SU-DHL-6 (cell line): ENCODE measurements at regions not wholly inside any gene's neighbourhood (a gene's known extent, or its start where the extent isn't known, plus 50 kb on each side); places are given as distances from the start of the nearest gene placed in this dataset.

ENCODE experiments used
- H2AFZ ChIP-seq: fragments of 200-600 bp; sonication (generic); 2 replicates; pipeline ENCODE4 v1.6.1; 2014; ENCODE audit warnings: low read depth, mild to moderate bottlenecking, moderate library complexity, mixed read lengths, antibody characterized with exemption, low read length; ENCODE audit not compliant: severe bottlenecking
- H3F3A ChIP-seq: fragments of 200-600 bp; shearing (Covaris generic); 2 replicates; pipeline ENCODE4 v1.6.0; 2016; ENCODE audit warnings: antibody characterized with exemption, mild to moderate bottlenecking; ENCODE audit not compliant: insufficient read depth
- H3K27ac ChIP-seq: fragments of 200-600 bp; sonication (generic); 2 replicates; pipeline ENCODE4 v1.5.1; 2016; ENCODE audit warnings: low read depth, mild to moderate bottlenecking, low read length, moderate library complexity, mixed read lengths
- H3K27me3 ChIP-seq: fragments of 200-600 bp; sonication (generic), shearing (Covaris generic); 2 replicates; pipeline ENCODE4 v1.6.0; 2014; ENCODE audit warnings: mild to moderate bottlenecking, low read length
- H3K36me3 ChIP-seq: fragments of 200-600 bp; sonication (generic); 2 replicates; pipeline ENCODE4 v1.6.1; 2014; ENCODE audit warnings: mild to moderate bottlenecking, low read length, mixed read lengths
- H3K4me2 ChIP-seq: fragments of 300-600, 200-600 bp; shearing (Covaris generic), sonication (generic); 2 replicates; pipeline ENCODE4 v1.6.0; 2014; ENCODE audit warnings: low read length, low read depth, mild to moderate bottlenecking; ENCODE audit not compliant: poor library complexity, severe bottlenecking
- H3K4me3 ChIP-seq: fragments of 200-600 bp; sonication (generic); 2 replicates; pipeline ENCODE4 v1.5.1; 2014; ENCODE audit warnings: antibody characterized with exemption, low read length, mild to moderate bottlenecking, mixed read lengths; ENCODE audit not compliant: insufficient read depth, poor library complexity, severe bottlenecking
- H3K79me2 ChIP-seq: fragments of 200-600 bp; sonication (generic); 2 replicates; pipeline ENCODE4 v1.6.1; 2014; ENCODE audit warnings: mild to moderate bottlenecking, low read length, moderate library complexity; ENCODE audit not compliant: insufficient read depth
- H3K9ac ChIP-seq: fragments of 200-600 bp; sonication (generic); 2 replicates; pipeline ENCODE4 v1.7.0; 2014; ENCODE audit warnings: mild to moderate bottlenecking, low read length
- H3K9me2 ChIP-seq: fragments of 200-600 bp; sonication (generic); replicated peaks from 2 replicates; pipeline ENCODE4 v1.6.1; 2014; ENCODE audit warnings: low read length; ENCODE audit not compliant: insufficient read depth
- H3K9me3 ChIP-seq: fragments of 200-600 bp; sonication (generic); 2 replicates; pipeline ENCODE4 v1.6.1; 2014; ENCODE audit warnings: low read length, mixed read lengths; ENCODE audit not compliant: insufficient read depth
- H4K20me1 ChIP-seq: fragments of 200-600 bp; sonication (generic); 2 replicates; pipeline ENCODE4 v1.6.1; 2014; ENCODE audit warnings: low read depth, mild to moderate bottlenecking, antibody characterized with exemption, low read length, moderate library complexity, mixed read lengths
- EZH2phosphoT487 ChIP-seq: fragments of 200-600 bp; sonication (generic), shearing (Covaris generic); conservative IDR thresholded peaks from 2 replicates; pipeline ENCODE4 v1.6.1; 2018; ENCODE audit warnings: mild to moderate bottlenecking, antibody characterized with exemption, low read length, moderate library complexity, mixed read lengths
- TF ChIP-seq, protein P1 (sequence below): fragments of 200-600 bp; sonication (generic); IDR thresholded peaks from one replicate; pipeline ENCODE4 v1.5.1; 2017; ENCODE audit warnings: antibody characterized with exemption, mild to moderate bottlenecking, low read length, moderate library complexity; ENCODE audit not compliant: insufficient read depth, poor library complexity, severe bottlenecking

DNA sequence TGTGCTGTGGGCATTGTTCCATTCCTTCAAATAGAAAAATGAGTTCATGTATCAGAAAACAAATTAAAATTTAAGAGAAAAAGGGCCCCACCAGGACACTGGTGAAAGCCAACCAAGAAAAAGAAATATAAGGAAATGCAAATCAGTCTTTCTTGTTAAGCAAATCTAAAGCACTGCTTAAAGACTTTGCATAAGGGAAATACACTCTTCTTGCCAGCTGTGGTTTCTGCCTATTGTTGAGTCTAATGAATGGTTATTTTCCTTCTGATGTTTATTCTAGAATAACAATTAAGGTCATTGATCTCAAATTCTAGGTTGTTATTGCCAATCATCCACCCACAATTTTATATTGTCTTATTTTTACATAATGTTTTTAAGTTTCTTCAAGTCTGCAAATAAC, 158.6 kb upstream of the SNX7 start:
- H3K36me3 ChIP-seq = no peaks in the 10 kb centered on the region
- H4K20me1 ChIP-seq = no peaks in the 10 kb centered on the region
- H3K27ac ChIP-seq = no peak overlapping the region
- H3K9me2 ChIP-seq = no peaks in the 10 kb centered on the region
- no peak overlapping the region for H3K4me3 ChIP-seq
- H3K4me2 ChIP-seq = no peak overlapping the region
- no peaks in the 10 kb centered on the region for H3K27me3 ChIP-seq
- H3K79me2 ChIP-seq = no peaks in the 10 kb centered on the region
- no peak overlapping the region for H2AFZ ChIP-seq
- H3F3A ChIP-seq = no peaks in the 10 kb centered on the region
- TF ChIP-seq, protein P1, sequence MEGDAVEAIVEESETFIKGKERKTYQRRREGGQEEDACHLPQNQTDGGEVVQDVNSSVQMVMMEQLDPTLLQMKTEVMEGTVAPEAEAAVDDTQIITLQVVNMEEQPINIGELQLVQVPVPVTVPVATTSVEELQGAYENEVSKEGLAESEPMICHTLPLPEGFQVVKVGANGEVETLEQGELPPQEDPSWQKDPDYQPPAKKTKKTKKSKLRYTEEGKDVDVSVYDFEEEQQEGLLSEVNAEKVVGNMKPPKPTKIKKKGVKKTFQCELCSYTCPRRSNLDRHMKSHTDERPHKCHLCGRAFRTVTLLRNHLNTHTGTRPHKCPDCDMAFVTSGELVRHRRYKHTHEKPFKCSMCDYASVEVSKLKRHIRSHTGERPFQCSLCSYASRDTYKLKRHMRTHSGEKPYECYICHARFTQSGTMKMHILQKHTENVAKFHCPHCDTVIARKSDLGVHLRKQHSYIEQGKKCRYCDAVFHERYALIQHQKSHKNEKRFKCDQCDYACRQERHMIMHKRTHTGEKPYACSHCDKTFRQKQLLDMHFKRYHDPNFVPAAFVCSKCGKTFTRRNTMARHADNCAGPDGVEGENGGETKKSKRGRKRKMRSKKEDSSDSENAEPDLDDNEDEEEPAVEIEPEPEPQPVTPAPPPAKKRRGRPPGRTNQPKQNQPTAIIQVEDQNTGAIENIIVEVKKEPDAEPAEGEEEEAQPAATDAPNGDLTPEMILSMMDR = no peak
- TF ChIP-seq EZH2phosphoT487 = no peak
- H3K9ac ChIP-seq = no peak overlapping the region
- 0 out of 2 replicates have a peak, but pooled peaks cover 3% of the 10 kb centered on the region for H3K9me3 ChIP-seq

DNA sequence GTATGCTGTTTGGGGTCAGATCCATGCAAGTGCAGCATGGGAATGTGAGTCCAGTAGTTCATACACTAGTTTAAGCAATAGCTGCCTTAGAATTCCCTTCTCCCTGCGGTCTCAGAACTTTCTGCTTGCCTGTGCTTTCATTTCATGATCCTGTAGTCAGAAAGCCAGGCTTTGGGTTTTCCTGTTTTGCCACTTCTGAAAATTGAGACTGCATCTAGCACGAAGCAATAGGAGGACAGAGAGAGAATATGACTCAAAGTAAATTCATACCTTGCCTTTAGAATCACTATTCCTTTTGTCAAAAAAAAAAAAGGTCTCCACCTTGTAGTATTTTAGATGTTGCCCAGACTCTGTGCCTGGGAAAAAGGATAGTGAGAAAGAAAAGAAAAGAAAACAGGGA, 161.2 kb upstream of the SNX7 start:
- no peak overlapping the region for H3K4me2 ChIP-seq
- no peak overlapping the region for H3K27ac ChIP-seq
- H4K20me1 ChIP-seq = no peaks in the 10 kb centered on the region
- H3K9ac ChIP-seq = no peak overlapping the region
- H3K9me2 ChIP-seq = no peaks in the 10 kb centered on the region
- H3F3A ChIP-seq = no peaks in the 10 kb centered on the region
- H3K79me2 ChIP-seq = no peaks in the 10 kb centered on the region
- 0 out of 2 replicates have a peak, but pooled peaks cover 3% of the 10 kb centered on the region for H3K9me3 ChIP-seq
- no peak overlapping the region for H3K4me3 ChIP-seq
- no peak for TF ChIP-seq EZH2phosphoT487
- TF ChIP-seq, protein P1 = no peak
- no peak overlapping the region for H2AFZ ChIP-seq
- H3K36me3 ChIP-seq = no peaks in the 10 kb centered on the region
- no peaks in the 10 kb centered on the region for H3K27me3 ChIP-seq

DNA sequence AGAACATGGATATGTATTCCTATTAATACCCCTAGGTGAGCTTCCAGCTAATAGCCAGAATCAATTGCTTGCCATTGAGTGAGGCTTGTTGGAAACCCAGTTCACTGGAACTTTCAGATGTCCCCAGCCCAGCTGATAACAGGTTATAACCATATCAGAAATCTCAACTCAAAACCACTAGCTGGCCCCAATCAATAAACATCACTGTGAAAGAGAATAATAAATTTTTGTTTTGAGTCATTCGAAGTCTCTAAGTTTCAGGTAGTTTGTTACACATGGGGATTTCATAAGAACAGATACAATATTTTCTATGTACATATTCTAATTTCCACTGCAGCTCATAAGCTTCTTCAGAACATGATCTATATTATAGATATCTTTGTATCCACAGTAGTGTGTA, 162.9 kb upstream of the SNX7 start:
- no peak overlapping the region for H3K27ac ChIP-seq
- no peaks in the 10 kb centered on the region for H3K79me2 ChIP-seq
- H3K36me3 ChIP-seq = no peaks in the 10 kb centered on the region
- H3K9ac ChIP-seq = no peak overlapping the region
- 0 out of 2 replicates have a peak, but pooled peaks cover 3% of the 10 kb centered on the region for H3K9me3 ChIP-seq
- H3K4me3 ChIP-seq = no peak overlapping the region
- H3K4me2 ChIP-seq = no peak overlapping the region
- H4K20me1 ChIP-seq = no peaks in the 10 kb centered on the region
- no peak overlapping the region for H2AFZ ChIP-seq
- H3K27me3 ChIP-seq = no peaks in the 10 kb centered on the region
- TF ChIP-seq EZH2phosphoT487 = no peak
- TF ChIP-seq, protein P1 = no peak
- H3K9me2 ChIP-seq = no peaks in the 10 kb centered on the region
- H3F3A ChIP-seq = no peaks in the 10 kb centered on the region

DNA sequence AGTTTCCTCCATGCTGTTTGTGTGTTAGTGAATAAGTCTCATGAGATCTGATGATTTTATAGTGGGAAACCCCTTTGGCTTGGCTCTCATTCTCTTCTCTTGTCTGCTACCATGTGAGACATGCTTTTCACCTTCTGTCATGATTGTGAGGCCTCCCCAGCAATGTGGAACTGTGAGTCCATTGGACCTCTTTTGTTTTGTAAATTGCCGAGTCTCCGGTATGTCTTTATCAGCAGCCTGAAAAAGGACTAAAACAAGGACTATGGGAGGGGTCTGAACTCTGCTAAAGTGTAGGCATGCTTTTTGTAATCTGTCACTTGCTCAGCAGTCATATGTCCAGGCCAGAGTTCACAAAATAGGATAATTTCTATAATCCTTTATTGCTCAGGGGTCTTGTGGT, 164.0 kb upstream of the SNX7 start:
- no peaks in the 10 kb centered on the region for H3K36me3 ChIP-seq
- H3K9me2 ChIP-seq = no peaks in the 10 kb centered on the region
- no peak overlapping the region for H2AFZ ChIP-seq
- no peaks in the 10 kb centered on the region for H3K79me2 ChIP-seq
- H3K9me3 ChIP-seq = 0 out of 2 replicates have a peak, but pooled peaks cover 3% of the 10 kb centered on the region
- no peak overlapping the region for H3K27ac ChIP-seq
- H3K4me3 ChIP-seq = no peak overlapping the region
- TF ChIP-seq EZH2phosphoT487 = no peak
- TF ChIP-seq, protein P1 = no peak
- H3K27me3 ChIP-seq = no peaks in the 10 kb centered on the region
- no peaks in the 10 kb centered on the region for H4K20me1 ChIP-seq
- no peak overlapping the region for H3K4me2 ChIP-seq
- no peak overlapping the region for H3K9ac ChIP-seq
- no peaks in the 10 kb centered on the region for H3F3A ChIP-seq
